ENCODE measurements at regions not wholly inside any gene's neighbourhood (a gene's known extent, or its start where the extent isn't known, plus 50 kb on each side); places are given as distances from the start of the nearest gene placed in this dataset.
"Not testable (repeated sequence)": the region's sequence is repeated elsewhere in the genome, so short reads cannot be mapped to it uniquely, and the experiment has no call there.

GRCh38 chr5:36459176-36460135, 146.9 kb upstream of the SLC1A3 start:
- no peak overlapping the region for H3K27ac Mint-ChIP-seq
- no peak overlapping the region for H3K4me3 ChIP-seq (replicated peaks in 1 of 3; ENCODE audit: low read depth in 2 of 3, low read length in 3 of 3)
- H3K79me2 ChIP-seq (ENCODE audit: insufficient read depth, low read length), result no peaks in the 10 kb centered on the region
- 100% methylated on average over 1 of the region's 5 CpGs for WGBS (ENCODE audit: insufficient coverage)
- DNase-seq, result peak in 2 of 3 donors; percentile 4 to 12
- H3K27me3 ChIP-seq (ENCODE audit: control insufficient read depth in 2 of 2, insufficient read depth in 2 of 2, low read length in 2 of 2), result no peaks in the 10 kb centered on the region
- H3K9me3 ChIP-seq (replicated peaks in 1 of 2; ENCODE audit: control insufficient read depth in 1 of 2, insufficient read depth in 1 of 2, low read length in 2 of 2), result no peaks in the 10 kb centered on the region
- no peaks in the 10 kb centered on the region for H4K20me1 ChIP-seq (ENCODE audit: insufficient read depth, low read length)
- H3K9me3 Mint-ChIP-seq, result peaks cover 0 to 2% (median 0%) of the 10 kb centered on the region in 7 donors
- H3K9ac ChIP-seq (ENCODE audit: insufficient read depth, low read length, poor library complexity, severe bottlenecking), result no peak overlapping the region
- H3K4me3 Mint-ChIP-seq, result no peak overlapping the region
- intact Hi-C loops (cut with micrococcal nuclease), result no loop called here
- peaks cover 0 to 3% (median 3%) of the 10 kb centered on the region in 3 donors for H3K27me3 Mint-ChIP-seq (ENCODE audit: low read depth in 3 of 3)
- no peaks in the 10 kb centered on the region for H3K4me1 ChIP-seq (ENCODE audit: control insufficient read depth in 1 of 2, insufficient read depth in 2 of 2, low read length in 2 of 2)
- TF ChIP-seq, protein P1, sequence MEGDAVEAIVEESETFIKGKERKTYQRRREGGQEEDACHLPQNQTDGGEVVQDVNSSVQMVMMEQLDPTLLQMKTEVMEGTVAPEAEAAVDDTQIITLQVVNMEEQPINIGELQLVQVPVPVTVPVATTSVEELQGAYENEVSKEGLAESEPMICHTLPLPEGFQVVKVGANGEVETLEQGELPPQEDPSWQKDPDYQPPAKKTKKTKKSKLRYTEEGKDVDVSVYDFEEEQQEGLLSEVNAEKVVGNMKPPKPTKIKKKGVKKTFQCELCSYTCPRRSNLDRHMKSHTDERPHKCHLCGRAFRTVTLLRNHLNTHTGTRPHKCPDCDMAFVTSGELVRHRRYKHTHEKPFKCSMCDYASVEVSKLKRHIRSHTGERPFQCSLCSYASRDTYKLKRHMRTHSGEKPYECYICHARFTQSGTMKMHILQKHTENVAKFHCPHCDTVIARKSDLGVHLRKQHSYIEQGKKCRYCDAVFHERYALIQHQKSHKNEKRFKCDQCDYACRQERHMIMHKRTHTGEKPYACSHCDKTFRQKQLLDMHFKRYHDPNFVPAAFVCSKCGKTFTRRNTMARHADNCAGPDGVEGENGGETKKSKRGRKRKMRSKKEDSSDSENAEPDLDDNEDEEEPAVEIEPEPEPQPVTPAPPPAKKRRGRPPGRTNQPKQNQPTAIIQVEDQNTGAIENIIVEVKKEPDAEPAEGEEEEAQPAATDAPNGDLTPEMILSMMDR (IDR thresholded peaks at IDR 0.05), result peak; percentile 63
- no peak overlapping the region for H2AFZ ChIP-seq (ENCODE audit: insufficient read depth, low read depth, low read length, poor library complexity, severe bottlenecking)
- no peaks in the 10 kb centered on the region for H3K36me3 Mint-ChIP-seq
- no peaks in the 10 kb centered on the region for H3K36me3 ChIP-seq (replicated peaks in 1 of 2; ENCODE audit: control insufficient read depth in 1 of 2, insufficient read depth in 2 of 2, low read length in 2 of 2)
- peaks cover 6% of the 10 kb centered on the region for H3K4me1 Mint-ChIP-seq
- no peak overlapping the region for H3K4me2 ChIP-seq (replicated peaks; ENCODE audit: extremely low read depth, low read length, poor library complexity, severe bottlenecking)
- no peak overlapping the region for H3K27ac ChIP-seq (ENCODE audit: low read depth in 1 of 2, low read length in 2 of 2)

DNA sequence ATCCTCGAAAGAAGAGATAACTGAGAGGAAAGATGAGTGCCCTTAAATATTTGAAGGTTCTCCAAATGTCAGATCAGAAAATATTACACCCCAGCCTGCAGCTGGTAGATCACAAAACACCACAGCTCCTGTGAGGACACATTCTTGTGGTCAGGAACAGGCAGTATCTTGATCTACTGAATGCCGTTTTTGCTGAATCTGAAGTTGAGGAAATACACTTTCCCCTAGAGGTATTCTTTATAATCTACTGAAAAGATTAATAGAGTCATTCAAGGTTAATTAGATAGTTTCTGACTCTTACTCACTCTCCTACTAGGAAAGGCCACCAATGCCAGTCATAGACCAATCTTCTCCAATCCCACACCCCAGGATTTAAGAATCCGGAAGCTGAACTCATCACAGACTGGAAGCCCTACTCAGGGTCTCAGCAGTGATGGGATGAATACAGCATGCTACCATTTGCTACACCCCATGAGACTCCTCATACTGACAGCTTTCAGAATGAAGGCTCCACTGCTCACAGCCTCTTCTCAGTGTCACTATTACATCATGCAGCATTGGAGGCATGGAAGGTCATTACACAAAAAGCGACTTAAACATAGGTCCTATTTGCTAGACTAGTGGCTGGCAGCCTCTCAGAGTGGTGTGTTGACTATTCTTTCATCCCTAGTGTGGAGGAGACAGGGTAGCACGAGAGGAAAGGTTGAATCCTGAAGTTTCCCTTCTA, 143.9 kb upstream of the SLC1A3 start:
- peaks cover 0 to 10% (median 4%) of the 10 kb centered on the region in 7 donors for H3K9me3 Mint-ChIP-seq
- Histone ChIP-seq H3K27ac (ENCODE audit: low read depth in 1 of 2, low read length in 2 of 2) (no peak overlapping the region), H2AFZ (ENCODE audit: insufficient read depth, low read depth, low read length, poor library complexity, severe bottlenecking) (no peak overlapping the region), H4K20me1 (ENCODE audit: insufficient read depth, low read length) (no peaks in the 10 kb centered on the region), H3K4me2 (replicated peaks; ENCODE audit: extremely low read depth, low read length, poor library complexity, severe bottlenecking) (no peak overlapping the region), H3K4me3 (replicated peaks in 1 of 3; ENCODE audit: low read depth in 2 of 3, low read length in 3 of 3) (no peak overlapping the region), H3K4me1 (ENCODE audit: control insufficient read depth in 1 of 2, insufficient read depth in 2 of 2, low read length in 2 of 2) (no peaks in the 10 kb centered on the region), H3K36me3 (replicated peaks in 1 of 2; ENCODE audit: control insufficient read depth in 1 of 2, insufficient read depth in 2 of 2, low read length in 2 of 2) (no peaks in the 10 kb centered on the region), H3K79me2 (ENCODE audit: insufficient read depth, low read length) (no peaks in the 10 kb centered on the region), H3K9ac (ENCODE audit: insufficient read depth, low read length, poor library complexity, severe bottlenecking) (no peak overlapping the region), H3K27me3 (ENCODE audit: control insufficient read depth in 2 of 2, insufficient read depth in 2 of 2, low read length in 2 of 2) (no peaks in the 10 kb centered on the region), H3K9me3 (replicated peaks in 1 of 2; ENCODE audit: control insufficient read depth in 1 of 2, insufficient read depth in 1 of 2, low read length in 2 of 2) (no peaks in the 10 kb centered on the region)
- intact Hi-C loops (cut with micrococcal nuclease), result no loop called here
- no peaks in the 10 kb centered on the region for H3K36me3 Mint-ChIP-seq
- no peak for DNase-seq
- no peak overlapping the region for H3K4me3 Mint-ChIP-seq
- WGBS (ENCODE audit: insufficient coverage), result 86% methylated on average over 1 of the region's 5 CpGs
- peaks cover 3 to 5% (median 4%) of the 10 kb centered on the region in 3 donors for H3K27me3 Mint-ChIP-seq (ENCODE audit: low read depth in 3 of 3)
- H3K4me1 Mint-ChIP-seq, result peaks cover 6% of the 10 kb centered on the region
- no peak overlapping the region for H3K27ac Mint-ChIP-seq
- TF ChIP-seq, protein P1 (IDR thresholded peaks at IDR 0.05), result no peak

GRCh38 chr5:36475942-36476341, 130.5 kb upstream of the SLC1A3 start:
- H2AFZ ChIP-seq (ENCODE audit: insufficient read depth, low read depth, low read length, poor library complexity, severe bottlenecking); H3K4me1 ChIP-seq (ENCODE audit: control insufficient read depth in 1 of 2, insufficient read depth in 2 of 2, low read length in 2 of 2); H3K4me2 ChIP-seq (replicated peaks; ENCODE audit: extremely low read depth, low read length, poor library complexity, severe bottlenecking); H3K4me3 ChIP-seq (replicated peaks in 1 of 3; ENCODE audit: low read depth in 2 of 3, low read length in 3 of 3); H3K36me3 ChIP-seq (replicated peaks in 1 of 2; ENCODE audit: control insufficient read depth in 1 of 2, insufficient read depth in 2 of 2, low read length in 2 of 2); H3K27me3 ChIP-seq (ENCODE audit: control insufficient read depth in 2 of 2, insufficient read depth in 2 of 2, low read length in 2 of 2); H3K36me3 Mint-ChIP-seq; H3K9me3 Mint-ChIP-seq; DNase-seq; H3K27ac ChIP-seq (ENCODE audit: low read depth in 1 of 2, low read length in 2 of 2); H3K27ac Mint-ChIP-seq; H3K79me2 ChIP-seq (ENCODE audit: insufficient read depth, low read length); H3K9me3 ChIP-seq (replicated peaks in 1 of 2; ENCODE audit: control insufficient read depth in 1 of 2, insufficient read depth in 1 of 2, low read length in 2 of 2); H4K20me1 ChIP-seq (ENCODE audit: insufficient read depth, low read length); H3K9ac ChIP-seq (ENCODE audit: insufficient read depth, low read length, poor library complexity, severe bottlenecking); intact Hi-C loops (cut with micrococcal nuclease); H3K4me1 Mint-ChIP-seq; H3K27me3 Mint-ChIP-seq (ENCODE audit: low read depth in 3 of 3); H3K4me3 Mint-ChIP-seq: not testable (repeated sequence)
- WGBS (ENCODE audit: insufficient coverage), result no CpG with 5 or more reads among the region's 2 CpGs
